Left lung (tissue), 4 donors: ENCODE measurements at regions not wholly inside any gene's neighbourhood (a gene's known extent, or its start where the extent isn't known, plus 50 kb on each side); places are given as distances from the start of the nearest gene placed in this dataset.

Experiments used
- ATAC-seq: fragments of 200-7000 bp; cut with Tn5 transposase; one replicate; pipeline ENCODE4 v1.9.1; 2020; ENCODE audit warnings: moderate library complexity
- DNase-seq, 4 donors: peaks; one replicate each; pipeline ENCODE4 v3.0.0-alpha.2; 2013 to 2020
- H3K27ac ChIP-seq, 2 donors: fragments of 200-600 bp; sonication (generic) in 1 of 2; one replicate each; pipeline versions ENCODE4 v1.5.0 to v1.8.0; 2020 to 2021
- H3K27me3 ChIP-seq, 2 donors: fragments of 200-600 bp; sonication (generic) in 1 of 2; one replicate each; pipeline versions ENCODE4 v1.5.0 to v1.8.0; 2020 to 2021
- H3K36me3 ChIP-seq, 2 donors: fragments of 200-600 bp; sonication (generic) in 1 of 2; one replicate each; pipeline versions ENCODE4 v1.5.0 to v1.8.0; 2020 to 2021
- H3K4me1 ChIP-seq, 2 donors: fragments of 200-600 bp; one replicate each; pipeline ENCODE4 v1.8.0; 2021
- H3K4me3 ChIP-seq, 2 donors: fragments of 200-600 bp; sonication (generic) in 1 of 2; one replicate each; pipeline versions ENCODE4 v1.5.0 to v1.8.0; 2020 to 2021; ENCODE audit warnings: mild to moderate bottlenecking in 1 of 2
- H3K9me3 ChIP-seq, 2 donors: fragments of 200-600 bp; sonication (generic) in 1 of 2; one replicate each; pipeline versions ENCODE4 v1.5.0 to v1.8.0; 2020 to 2021
- intact Hi-C, 2 donors: fragments of 100-400 bp; cut with DNase I; formaldehyde crosslinking; loops; one replicate each; pipeline versions ENCODE4 v1.11.2 to v1.14.2; 2022
- TF ChIP-seq, protein P1 (sequence below), 2 donors: fragments of 200-600 bp; sonication (generic) in 1 of 2; IDR thresholded peaks; one replicate each; pipeline versions ENCODE4 v1.5.0 to v1.8.0; 2021; ENCODE audit warnings: antibody characterized with exemption in 2 of 2
- donor health status: DM: no; HTN: yes; CAD: no.
- donor health status: DM: no; HTN: no; CAD: no.

DNA sequence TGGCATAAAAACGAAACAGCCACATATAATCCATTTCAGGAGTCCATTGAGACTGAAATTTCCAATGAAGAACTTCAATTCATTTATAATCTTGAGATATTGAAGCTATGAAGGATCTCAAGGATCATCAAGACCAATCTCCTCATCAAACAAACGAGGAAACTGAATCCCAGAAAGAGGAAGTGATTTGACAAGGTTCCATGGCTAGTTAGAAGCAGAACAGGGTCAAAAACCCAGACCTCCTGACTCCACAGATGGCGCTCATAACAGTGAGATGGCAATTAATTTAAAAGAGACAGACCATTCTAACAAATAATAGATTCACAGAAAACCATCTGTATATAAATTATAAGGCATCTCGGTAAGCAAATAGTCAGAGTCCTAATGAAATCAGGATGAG lies 229.7 kb downstream of the KCTD12 start:
- intact Hi-C loops: no loop called here
- TF ChIP-seq, protein P1, sequence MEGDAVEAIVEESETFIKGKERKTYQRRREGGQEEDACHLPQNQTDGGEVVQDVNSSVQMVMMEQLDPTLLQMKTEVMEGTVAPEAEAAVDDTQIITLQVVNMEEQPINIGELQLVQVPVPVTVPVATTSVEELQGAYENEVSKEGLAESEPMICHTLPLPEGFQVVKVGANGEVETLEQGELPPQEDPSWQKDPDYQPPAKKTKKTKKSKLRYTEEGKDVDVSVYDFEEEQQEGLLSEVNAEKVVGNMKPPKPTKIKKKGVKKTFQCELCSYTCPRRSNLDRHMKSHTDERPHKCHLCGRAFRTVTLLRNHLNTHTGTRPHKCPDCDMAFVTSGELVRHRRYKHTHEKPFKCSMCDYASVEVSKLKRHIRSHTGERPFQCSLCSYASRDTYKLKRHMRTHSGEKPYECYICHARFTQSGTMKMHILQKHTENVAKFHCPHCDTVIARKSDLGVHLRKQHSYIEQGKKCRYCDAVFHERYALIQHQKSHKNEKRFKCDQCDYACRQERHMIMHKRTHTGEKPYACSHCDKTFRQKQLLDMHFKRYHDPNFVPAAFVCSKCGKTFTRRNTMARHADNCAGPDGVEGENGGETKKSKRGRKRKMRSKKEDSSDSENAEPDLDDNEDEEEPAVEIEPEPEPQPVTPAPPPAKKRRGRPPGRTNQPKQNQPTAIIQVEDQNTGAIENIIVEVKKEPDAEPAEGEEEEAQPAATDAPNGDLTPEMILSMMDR (IDR thresholded peaks at IDR 0.05): no peak
- H3K36me3 ChIP-seq: no peaks in the 10 kb centered on the region
- H3K4me3 ChIP-seq: no peak overlapping the region
- H3K9me3 ChIP-seq: no peaks in the 10 kb centered on the region
- ATAC-seq: no peak
- DNase-seq: no peak
- H3K4me1 ChIP-seq: peaks cover 0 to 21% of the 10 kb centered on the region in 2 donors
- peak overlapping the region in 1 of 2 donors; percentile 76 for H3K27ac ChIP-seq
- no peaks in the 10 kb centered on the region for H3K27me3 ChIP-seq

DNA sequence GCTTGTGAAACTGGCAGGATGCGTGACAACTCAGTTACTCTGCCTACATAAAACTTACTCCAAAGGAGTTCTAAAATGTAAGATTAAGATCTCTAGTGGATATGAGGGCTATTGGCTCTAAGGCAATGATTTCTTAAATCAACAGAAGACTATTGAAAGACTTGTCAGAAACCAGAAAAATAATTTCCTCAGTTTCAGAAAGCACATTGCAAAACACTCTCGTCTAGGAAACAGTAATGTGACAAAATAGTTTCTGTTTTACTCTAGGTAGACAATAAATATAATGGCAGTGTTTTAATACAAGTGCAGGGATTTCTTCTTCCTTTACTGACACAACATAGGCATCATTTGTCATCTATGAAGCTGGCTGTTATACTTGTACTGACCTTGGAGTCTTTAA lies 230.1 kb downstream of the KCTD12 start:
- TF ChIP-seq, protein P1 (IDR thresholded peaks at IDR 0.05): no peak
- Histone ChIP-seq H3K9me3 (no peaks in the 10 kb centered on the region), H3K36me3 (no peaks in the 10 kb centered on the region), H3K27ac (peak overlapping the region in 1 of 2 donors; percentile 76), H3K4me1 (peaks cover 0 to 21% of the 10 kb centered on the region in 2 donors), H3K27me3 (no peaks in the 10 kb centered on the region), H3K4me3 (no peak overlapping the region)
- ATAC-seq: peak; percentile 43
- intact Hi-C loops: no loop called here
- DNase-seq: no peak

DNA sequence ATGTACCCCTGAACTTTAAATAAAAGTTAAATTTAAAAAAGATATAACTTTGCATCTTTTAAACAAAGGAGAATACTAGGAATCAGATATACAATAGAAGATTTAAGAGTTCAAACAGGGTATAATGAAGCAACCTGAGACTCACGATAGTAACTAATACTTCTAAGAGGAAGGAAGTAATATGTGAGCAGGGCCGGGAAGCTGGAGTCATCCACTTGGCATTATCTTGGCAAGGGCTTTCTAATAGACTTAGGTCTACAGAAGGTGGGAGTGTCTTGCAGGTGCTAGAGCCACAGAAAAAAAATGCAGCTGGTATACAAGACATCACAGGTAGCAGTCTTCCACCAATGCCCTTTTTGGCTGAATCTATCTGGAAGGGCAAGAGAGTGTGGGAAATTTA lies 231.9 kb downstream of the KCTD12 start:
- DNase-seq: no peak
- H3K36me3 ChIP-seq: no peaks in the 10 kb centered on the region
- H3K27ac ChIP-seq: no peak overlapping the region
- TF ChIP-seq, protein P1 (IDR thresholded peaks at IDR 0.05): no peak
- H3K9me3 ChIP-seq: no peaks in the 10 kb centered on the region
- H3K4me3 ChIP-seq: no peak overlapping the region
- no peaks in the 10 kb centered on the region for H3K27me3 ChIP-seq
- intact Hi-C loops: no loop called here
- peak; percentile 57 for ATAC-seq
- H3K4me1 ChIP-seq: peaks cover 0 to 21% of the 10 kb centered on the region in 2 donors

DNA sequence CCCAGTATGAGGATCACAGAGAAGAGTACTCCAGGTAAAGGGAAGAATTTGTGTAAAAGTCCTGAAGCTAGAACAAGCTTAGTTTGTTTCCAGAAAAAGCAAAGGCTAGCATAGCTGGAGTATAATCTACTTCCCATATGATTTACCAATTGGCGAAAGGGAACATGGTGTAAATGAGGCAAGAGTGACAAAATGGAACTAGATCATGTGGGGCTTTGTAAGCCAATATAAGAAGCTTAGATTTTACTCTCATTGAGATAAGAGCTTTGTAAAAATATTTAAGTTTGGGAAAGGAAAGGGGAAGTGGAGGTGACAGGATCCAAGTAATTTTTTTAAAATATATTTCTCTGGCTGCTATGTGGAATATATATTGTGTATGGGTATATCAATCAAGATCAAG lies 234.9 kb downstream of the KCTD12 start:
- H3K4me3 ChIP-seq: no peak overlapping the region
- H3K36me3 ChIP-seq: no peaks in the 10 kb centered on the region
- DNase-seq (no peak), ATAC-seq (no peak)
- no peak overlapping the region for H3K27ac ChIP-seq
- no peaks in the 10 kb centered on the region for H3K9me3 ChIP-seq
- H3K4me1 ChIP-seq: peaks cover 0 to 14% of the 10 kb centered on the region in 2 donors
- intact Hi-C loops: no loop called here
- H3K27me3 ChIP-seq: no peaks in the 10 kb centered on the region
- TF ChIP-seq, protein P1 (IDR thresholded peaks at IDR 0.05): no peak

DNA sequence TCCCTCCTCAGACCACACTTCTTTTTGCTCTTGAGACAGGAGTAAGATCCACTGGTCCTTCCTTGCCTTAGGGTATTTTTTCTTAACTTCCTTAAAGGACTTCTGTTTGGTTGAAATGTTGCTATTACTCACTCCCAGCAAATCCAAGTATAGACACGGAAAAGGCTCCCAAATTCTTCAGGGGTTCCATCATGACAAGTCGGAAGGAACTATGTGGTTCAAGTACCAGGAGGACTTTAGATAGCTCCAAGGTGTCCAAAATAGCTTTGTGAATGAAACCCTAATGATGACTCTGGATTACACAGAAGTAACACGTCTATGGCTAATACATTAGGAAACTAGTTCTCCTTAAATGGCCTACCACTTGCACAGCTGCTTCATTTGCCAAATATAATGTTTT lies 238.7 kb downstream of the KCTD12 start:
- TF ChIP-seq, protein P1 (IDR thresholded peaks at IDR 0.05): no peak
- Histone ChIP-seq H3K36me3 (no peaks in the 10 kb centered on the region), H3K27ac (no peak overlapping the region), H3K4me3 (no peak overlapping the region), H3K4me1 (no peaks in the 10 kb centered on the region), H3K9me3 (no peaks in the 10 kb centered on the region), H3K27me3 (no peaks in the 10 kb centered on the region)
- DNase-seq (no peak), ATAC-seq (no peak)
- intact Hi-C loops: no loop called here
